ENCODE measurements at regions not wholly inside any gene's neighbourhood (a gene's known extent, or its start where the extent isn't known, plus 50 kb on each side); places are given as distances from the start of the nearest gene placed in this dataset.
"Not testable (repeated sequence)": the region's sequence is repeated elsewhere in the genome, so short reads cannot be mapped to it uniquely, and the experiment has no call there.

DNA sequence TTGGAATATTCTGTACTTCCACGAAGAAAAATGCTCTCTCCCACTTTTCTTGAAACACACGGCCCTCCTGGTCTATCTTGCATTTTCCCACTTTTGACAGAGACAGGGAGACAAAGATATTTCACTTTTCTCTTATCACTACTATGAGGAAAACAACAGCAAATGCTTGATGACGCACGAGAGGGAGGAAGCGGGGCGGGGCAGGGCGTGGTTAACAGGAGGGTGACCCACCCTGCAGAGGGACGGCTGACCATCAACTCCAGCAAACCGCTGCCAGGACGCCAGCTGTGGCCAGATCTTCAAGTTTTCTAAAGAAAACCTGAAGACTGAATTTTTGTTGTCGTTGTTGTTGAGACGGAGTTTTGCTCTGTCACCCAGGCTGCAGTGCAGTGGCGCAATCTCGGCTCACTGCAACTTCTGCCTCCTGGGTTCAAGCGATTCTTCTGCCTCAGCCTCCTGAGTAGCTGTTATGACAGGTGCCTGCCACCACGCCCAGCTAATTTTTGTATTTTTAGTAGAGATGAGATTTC lies 63.8 kb downstream of the NSUN5 start:
- not testable (repeated sequence) for DNase-seq (ENCODE audit: low spot score)

DNA sequence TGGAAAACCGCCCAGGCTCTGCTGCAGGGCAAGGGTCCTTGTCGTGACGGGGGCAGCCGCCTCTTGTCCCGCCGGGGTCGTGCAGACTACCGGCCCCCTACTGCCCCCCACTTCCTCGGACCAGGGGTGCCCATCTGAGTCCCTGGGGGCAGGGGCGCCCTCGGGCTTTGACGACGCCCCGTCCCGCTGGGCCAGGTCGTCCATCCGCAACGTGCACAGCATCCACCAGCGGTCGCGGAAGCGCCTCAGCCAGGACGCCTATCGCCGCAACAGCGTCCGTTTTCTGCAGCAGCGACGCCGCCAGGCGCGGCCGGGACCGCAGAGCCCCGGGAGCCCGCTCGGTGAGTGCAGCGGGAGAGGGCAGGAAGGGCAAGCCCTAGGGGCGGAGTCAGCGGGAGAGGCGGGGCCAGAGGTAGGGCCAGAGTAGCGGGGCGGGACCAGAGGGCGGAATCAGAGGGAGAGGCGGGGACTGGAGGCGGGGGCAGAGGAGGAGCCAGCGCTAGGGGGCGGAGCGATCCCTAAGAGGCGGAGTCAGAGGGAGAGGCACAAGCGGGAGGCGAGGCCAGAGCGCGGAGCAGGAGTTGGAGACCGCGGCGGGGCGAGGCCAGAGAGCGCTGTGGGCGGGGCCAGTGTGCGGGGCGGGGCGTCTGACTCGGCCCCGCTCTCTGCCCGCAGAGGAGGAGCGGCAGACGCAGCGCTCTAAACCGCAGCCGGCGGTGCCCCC lies 73.5 kb downstream of the NSUN5 start:
- DNase-seq (ENCODE audit: low spot score): not testable (repeated sequence)

- not testable (repeated sequence) for DNase-seq (ENCODE audit: low spot score)
These were observed 82.9 kb downstream of the NSUN5 start for GRCh38 chr7:73225745-73226144.

- DNase-seq (ENCODE audit: low spot score): not testable (repeated sequence)
These were observed 86.9 kb downstream of the NSUN5 start for GRCh38 chr7:73221724-73222123.

DNA sequence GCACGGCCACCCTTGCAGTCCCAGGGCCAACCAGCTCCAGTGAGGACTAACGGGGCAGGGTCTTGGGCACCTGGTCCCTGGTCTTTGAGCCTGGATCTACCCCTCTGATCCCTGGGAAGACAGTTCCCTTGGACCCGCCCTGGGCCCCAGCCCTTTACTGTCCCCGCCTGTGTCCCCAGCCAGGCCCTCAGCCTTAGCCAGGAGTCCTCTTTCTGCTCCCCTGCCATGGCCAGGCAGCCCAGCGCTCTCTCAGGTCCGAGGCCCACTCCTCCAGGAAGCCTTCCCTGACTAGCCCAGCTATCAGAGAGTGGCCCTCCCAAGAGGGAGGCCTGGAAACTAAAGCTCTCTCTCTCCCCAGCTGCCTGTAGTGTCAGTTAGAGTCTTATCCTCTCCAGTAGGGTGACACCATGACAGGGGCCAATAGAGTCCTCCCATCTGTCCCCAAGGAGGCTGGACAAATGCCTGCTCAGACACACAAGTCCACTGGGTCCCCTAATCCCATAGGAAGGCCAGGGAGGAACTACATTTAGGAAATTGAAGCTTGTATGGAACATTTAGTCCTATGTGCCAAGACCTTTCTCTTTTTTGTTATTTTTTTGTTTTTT lies 87.8 kb downstream of the NSUN5 start:
- not testable (repeated sequence) for DNase-seq (ENCODE audit: low spot score)

- DNase-seq (ENCODE audit: low spot score): not testable (repeated sequence)
These were observed 88.3 kb downstream of the NSUN5 start for GRCh38 chr7:73220357-73220756.

DNA sequence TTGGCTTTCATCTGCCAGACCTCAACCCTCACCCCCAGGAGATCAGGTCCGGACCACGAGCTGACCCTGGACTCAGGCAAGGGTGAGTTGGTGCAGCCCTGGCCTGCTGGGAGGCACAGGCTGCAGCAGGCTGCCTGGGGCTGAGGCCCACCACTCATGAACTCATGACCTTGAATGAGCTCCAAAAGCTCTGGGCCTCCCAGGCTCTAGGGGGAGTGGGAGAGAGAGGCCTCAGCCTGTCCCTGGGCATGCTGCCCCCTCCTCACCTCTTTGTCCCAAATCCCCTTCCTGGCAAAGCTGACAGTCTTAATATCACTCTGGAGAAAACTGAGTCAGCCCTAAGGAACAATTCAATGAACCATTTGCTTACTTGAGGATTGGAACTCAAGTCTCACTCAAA lies 89.8 kb downstream of the NSUN5 start:
- DNase-seq (ENCODE audit: low spot score): not testable (repeated sequence)

DNA sequence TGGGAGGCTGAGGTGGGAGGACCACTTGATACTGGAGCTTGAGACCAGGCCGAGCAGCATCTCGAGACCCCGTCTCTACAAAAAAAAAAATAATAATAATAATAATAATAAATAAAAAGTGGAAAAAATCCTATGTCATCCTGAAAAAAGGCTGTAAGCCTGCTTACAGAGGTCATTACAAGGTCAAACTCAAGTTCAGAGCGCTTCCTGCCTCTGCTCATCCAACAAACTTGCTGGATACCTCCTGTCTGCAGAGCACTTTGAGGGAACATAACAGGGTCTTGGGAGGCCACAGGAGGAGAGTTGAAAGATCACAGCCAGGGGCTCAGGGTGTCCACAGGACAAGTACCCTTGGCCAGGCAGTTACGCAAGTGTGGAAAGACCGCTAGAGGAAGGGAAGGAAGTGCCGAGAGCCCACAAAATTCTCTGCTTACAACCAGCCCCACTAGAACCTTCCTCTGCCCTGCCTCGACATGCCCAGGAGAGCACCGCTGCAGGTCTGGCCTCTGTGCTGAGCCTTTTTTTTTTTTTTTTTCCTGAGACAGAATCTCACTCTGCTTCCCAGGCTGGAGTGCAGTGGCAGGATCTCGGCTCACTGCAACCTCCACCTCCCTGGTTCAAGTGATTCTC lies 92.5 kb downstream of the NSUN5 start:
- DNase-seq (ENCODE audit: low spot score): not testable (repeated sequence)

GRCh38 chr7:73215232-73215631 lies 93.4 kb downstream of the NSUN5 start:
- DNase-seq (ENCODE audit: low spot score): not testable (repeated sequence)

DNA sequence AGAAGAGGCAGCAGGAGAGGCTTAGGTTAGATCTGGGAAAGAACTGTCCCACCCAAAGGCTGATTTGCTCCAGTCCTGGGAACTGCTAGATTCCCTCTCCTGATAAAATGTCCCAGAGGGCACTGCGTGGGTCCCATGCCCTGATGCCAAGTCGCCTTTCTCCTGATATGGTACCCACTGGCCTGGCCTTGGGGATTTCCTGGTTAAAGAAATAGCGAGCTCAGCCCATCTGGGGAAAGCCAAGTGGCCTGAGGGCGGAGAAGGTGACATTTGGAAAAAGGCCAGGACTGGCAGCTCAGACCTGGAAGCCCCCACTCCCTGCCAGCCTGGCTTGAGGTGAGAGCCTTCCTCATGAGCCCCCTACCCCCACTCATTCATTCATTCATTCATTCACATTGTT lies 94.2 kb downstream of the NSUN5 start:
- not testable (repeated sequence) for DNase-seq (ENCODE audit: low spot score)

GRCh38 chr7:73213076-73213475 lies 95.5 kb downstream of the NSUN5 start:
- DNase-seq (ENCODE audit: low spot score): not testable (repeated sequence)

DNA sequence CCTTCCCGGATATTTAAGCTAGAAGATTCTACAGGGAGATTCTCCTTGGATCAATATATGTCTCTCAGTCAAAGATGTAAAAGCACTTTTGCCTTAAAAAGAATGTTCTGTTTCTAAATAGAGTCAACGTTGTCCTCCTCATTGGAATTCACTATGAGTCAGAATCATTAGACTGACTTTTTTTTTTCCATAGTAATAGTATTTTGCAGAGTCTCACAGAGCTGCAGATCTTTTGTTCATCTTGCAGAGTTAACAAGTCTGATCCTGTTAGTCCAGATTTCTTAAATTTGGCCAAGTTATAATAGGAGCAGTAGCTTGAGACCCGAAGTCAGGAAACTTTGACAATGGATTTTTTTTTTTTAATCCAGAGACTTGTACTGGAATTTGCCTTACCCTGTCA lies 103.0 kb downstream of the NSUN5 start:
- not testable (repeated sequence) for DNase-seq (ENCODE audit: low spot score)

- DNase-seq (ENCODE audit: low spot score): peak; percentile 42
These were observed 103.7 kb downstream of the NSUN5 start for GRCh38 chr7:73204898-73205297.

DNA sequence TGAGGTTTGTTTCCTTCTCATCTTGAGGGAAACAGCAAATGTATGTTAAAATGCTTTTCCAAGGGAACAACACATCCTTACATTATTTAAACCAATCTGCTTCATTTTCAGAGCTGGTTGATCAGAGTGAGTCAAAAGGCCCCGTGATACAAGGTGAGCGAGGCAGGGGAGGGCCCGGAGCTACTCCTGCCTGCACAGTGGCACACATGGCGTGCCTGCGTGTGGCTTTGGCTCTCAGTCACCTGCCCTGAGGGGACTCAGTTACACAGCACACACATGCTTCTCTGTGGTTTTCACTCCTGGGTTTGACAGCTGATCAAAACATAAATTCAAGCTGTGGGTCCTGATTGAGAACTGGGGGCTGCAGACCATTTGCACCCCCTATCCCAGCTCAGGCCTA lies 105.3 kb downstream of the NSUN5 start:
- DNase-seq (ENCODE audit: low spot score): not testable (repeated sequence)

DNA sequence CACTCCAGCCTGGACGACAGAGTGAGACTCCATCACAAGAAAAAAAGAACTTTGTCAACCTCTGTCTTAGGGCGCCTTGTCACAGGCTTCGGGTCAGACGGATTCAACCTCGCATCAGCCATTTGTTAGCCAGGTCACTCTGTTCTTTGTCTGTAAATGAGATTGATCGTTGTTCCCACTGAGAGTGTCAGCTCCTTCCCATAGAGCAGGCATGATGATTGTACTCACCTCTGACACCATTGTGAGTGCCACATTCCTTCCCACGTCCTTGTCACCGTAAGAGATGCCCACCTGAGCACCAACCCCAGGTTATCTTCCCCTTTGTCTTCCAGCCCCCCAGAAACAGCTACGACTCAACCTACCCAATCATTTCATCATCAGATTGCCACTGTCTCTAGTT lies 107.4 kb downstream of the NSUN5 start:
- not testable (repeated sequence) for DNase-seq (ENCODE audit: low spot score)

DNA sequence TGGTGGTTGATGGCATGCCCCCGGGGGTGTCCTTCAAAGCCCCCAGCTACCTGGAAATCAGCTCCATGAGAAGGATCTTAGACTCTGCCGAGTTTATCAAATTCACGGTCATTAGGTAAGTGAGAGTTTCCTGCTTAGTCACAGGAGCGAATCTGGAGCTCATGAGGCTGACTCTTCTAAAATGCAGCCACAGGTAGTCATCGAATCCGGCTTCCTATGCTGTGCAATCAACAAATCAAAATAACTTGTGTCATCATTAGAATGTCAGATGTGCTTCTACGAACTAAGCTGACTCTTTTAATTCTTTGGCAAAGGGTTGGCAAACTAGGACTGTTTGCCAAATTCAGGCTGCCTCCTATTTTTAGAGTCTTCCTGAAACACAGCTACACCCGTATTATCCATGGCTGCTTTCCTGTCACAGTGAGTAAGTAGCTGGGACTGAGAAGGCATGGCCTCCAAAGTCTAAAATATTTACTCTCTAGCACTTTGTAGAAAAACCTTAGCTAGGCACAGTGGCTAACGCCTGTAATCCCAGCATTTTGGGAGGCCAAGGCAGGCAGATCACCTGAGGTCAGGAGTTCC lies 108.0 kb downstream of the NSUN5 start:
- DNase-seq (ENCODE audit: low spot score): not testable (repeated sequence)

GRCh38 chr7:73193991-73194390 lies 108.2 kb upstream of the SPDYE9 start:
- DNase-seq (ENCODE audit: low spot score): not testable (repeated sequence)

DNA sequence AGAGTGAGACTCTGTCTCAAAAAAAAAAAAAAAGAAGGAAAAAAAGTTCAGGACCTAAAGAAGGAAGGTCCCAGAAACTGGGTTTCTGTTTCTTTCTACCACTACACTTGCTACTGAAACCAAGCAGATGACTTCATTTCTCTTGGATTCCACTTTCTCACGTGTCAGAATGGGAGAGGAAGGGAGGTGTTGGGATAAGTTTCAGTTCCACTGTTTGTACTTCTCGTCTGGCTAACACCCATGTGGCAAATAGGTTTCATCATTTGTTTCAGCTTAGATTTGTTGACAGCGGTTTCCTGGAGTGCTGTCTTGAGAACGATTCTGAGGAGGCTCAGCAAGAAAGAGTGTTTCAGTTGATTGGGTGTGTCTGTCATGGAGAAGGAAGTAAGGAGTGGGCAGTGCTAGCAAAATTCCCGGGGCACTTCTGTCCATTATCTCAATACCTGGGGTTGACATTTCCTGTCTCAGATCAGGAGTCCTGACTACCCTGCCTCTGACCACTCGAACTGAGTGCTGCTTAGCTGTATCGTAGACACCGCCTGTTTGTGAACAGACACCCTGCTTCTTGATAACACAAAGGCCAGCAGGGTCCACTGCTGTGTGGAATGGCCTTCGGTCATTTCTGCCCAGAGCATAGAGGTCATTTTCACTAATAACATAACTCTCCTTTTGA lies 104.8 kb upstream of the SPDYE9 start:
- not testable (repeated sequence) for DNase-seq (ENCODE audit: low spot score)

DNA sequence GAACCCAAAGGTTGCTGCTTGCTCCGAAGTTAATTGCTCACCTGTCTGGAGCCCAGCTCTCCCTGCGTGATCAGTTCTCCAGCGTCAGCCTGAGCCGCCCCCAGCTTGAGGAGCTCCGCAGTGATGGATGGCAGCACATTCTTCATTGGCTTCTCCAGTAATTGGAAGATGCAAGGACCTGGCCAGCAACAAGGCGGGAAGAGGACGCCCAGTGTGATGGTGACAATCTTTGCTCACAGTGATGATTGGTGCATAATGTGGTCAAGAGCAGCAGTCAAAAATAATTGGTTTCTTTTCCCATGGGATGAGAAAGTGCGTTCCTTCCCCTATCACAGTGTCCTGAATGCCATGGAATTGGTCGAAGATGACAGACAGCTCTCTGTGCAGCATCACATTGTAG lies 102.4 kb upstream of the SPDYE9 start:
- not testable (repeated sequence) for DNase-seq (ENCODE audit: low spot score)

GRCh38 chr7:73186589-73187309 lies 100.9 kb upstream of the SPDYE9 start:
- not testable (repeated sequence) for DNase-seq (ENCODE audit: low spot score)

DNA sequence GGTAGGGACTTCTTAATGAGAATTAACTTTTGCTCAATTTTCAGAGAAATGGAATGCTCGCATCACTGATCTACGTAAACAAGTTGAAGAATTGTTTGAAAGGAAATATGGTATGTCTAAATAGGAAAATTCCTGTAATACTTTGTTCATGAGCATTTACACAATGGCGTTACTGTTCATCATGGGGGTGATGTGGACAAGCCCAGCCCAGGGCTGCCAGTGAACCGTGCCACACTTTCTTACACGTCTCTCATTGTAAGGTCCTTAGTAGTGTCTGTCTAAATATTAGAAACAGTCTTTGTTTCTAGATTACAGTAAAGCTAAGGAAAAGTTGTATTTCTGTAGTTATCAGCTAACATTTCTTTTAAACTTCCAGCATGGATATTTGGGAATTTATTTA lies 91.0 kb upstream of the SPDYE9 start:
- not testable (repeated sequence) for DNase-seq (ENCODE audit: low spot score)
